H1 (cell line): ENCODE measurements at regions not wholly inside any gene's neighbourhood (a gene's known extent, or its start where the extent isn't known, plus 50 kb on each side); places are given as distances from the start of the nearest gene placed in this dataset.

Experiments
- CTBP2 ChIP-seq: IDR thresholded peaks from 2 replicates; pipeline ENCODE4 v1.7.0; 2011; ENCODE audit warnings: borderline replicate concordance, mild to moderate bottlenecking, moderate library complexity, mixed read lengths, low read length; ENCODE audit not compliant: insufficient read depth, insufficient read length
- RFX5 ChIP-seq: IDR thresholded peaks from 2 replicates; pipeline ENCODE4 v1.6.1; 2011; ENCODE audit warnings: low read depth, low read length, improper control_type of control experiment, borderline replicate concordance
- RXRA ChIP-seq: IDR thresholded peaks from 2 replicates; pipeline ENCODE4 v1.6.1; 2011; ENCODE audit warnings: low read depth, mild to moderate bottlenecking, low read length, moderate library complexity; ENCODE audit not compliant: insufficient read depth
- SP1 ChIP-seq: IDR thresholded peaks from 2 replicates; pipeline ENCODE4 v1.6.1; 2011; ENCODE audit warnings: low read depth, low read length

- TF ChIP-seq RFX5 (no peak), RXRA (no peak), CTBP2 (no peak), SP1 (no peak)
Measured at GRCh38 chr2:220491670-220492069, 864.2 kb downstream of the SLC4A3 start (continued).
